B cell (primary cell): ENCODE measurements at regions not wholly inside any gene's neighbourhood (a gene's known extent, or its start where the extent isn't known, plus 50 kb on each side); places are given as distances from the start of the nearest gene placed in this dataset.

ENCODE experiments used
- EZH2 ChIP-seq: IDR thresholded peaks from 2 replicates; pipeline ENCODE4 v1.6.1; 2012; ENCODE audit warnings: borderline replicate concordance, low read depth, mild to moderate bottlenecking, moderate library complexity, low read length; ENCODE audit not compliant: insufficient read depth, poor library complexity, severe bottlenecking
- TF ChIP-seq, protein P1 (sequence below): fragments of 200-600 bp; IDR thresholded peaks from one replicate; pipeline ENCODE4 v1.8.0; 2022; ENCODE audit warnings: antibody characterized with exemption, mild to moderate bottlenecking

DNA sequence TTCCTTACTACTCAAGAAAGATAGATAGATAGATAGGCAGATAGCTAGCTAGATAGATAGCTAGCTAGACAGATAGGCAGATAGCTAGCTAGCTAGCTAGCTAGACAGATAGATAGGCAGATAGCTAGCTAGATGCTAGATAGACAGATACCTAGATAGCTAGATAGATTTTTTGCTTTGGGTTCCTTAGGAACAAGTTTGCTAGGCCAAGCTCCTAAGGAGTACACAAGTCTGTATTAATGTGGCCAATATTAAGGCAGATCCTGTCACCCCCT is 61.7 kb upstream of the VPREB1 start:
- TF ChIP-seq, protein P1, sequence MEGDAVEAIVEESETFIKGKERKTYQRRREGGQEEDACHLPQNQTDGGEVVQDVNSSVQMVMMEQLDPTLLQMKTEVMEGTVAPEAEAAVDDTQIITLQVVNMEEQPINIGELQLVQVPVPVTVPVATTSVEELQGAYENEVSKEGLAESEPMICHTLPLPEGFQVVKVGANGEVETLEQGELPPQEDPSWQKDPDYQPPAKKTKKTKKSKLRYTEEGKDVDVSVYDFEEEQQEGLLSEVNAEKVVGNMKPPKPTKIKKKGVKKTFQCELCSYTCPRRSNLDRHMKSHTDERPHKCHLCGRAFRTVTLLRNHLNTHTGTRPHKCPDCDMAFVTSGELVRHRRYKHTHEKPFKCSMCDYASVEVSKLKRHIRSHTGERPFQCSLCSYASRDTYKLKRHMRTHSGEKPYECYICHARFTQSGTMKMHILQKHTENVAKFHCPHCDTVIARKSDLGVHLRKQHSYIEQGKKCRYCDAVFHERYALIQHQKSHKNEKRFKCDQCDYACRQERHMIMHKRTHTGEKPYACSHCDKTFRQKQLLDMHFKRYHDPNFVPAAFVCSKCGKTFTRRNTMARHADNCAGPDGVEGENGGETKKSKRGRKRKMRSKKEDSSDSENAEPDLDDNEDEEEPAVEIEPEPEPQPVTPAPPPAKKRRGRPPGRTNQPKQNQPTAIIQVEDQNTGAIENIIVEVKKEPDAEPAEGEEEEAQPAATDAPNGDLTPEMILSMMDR: no peak
- TF ChIP-seq EZH2: no peak
